WTC11 (cell line): ENCODE measurements at regions not wholly inside any gene's neighbourhood (a gene's known extent, or its start where the extent isn't known, plus 50 kb on each side); places are given as distances from the start of the nearest gene placed in this dataset.

Experiments
- ATAC-seq: fragments of 200-7000 bp; cut with Tn5 transposase; 2 replicates; pipeline ENCODE4 v1.10.0; 2021; ENCODE audit warnings: mild to moderate bottlenecking, moderate library complexity
- CTCF ChIA-PET: fragments of 300-600 bp; sonication (Branson Sonifier 250); formaldehyde crosslinking; loops from one replicate; lab custom pipeline; 2021; ENCODE audit warnings: antibody characterized with exemption; lab: Charles Lee
- POLR2A ChIA-PET: fragments of 350-600 bp; sonication (Branson Sonifier 250); formaldehyde crosslinking; loops from one replicate; lab custom pipeline; 2021; ENCODE audit warnings: antibody characterized with exemption; lab: Charles Lee
- DNase-seq: peaks from one replicate; pipeline ENCODE4 v3.0.0; 2021; ENCODE audit warnings: low spot score
- H3K27ac Mint-ChIP-seq: 2 replicates; pipeline ENCODE4 v1.8.0; 2021; ENCODE audit warnings: mixed read lengths
- H3K27me3 Mint-ChIP-seq: 2 replicates; pipeline ENCODE4 v1.8.0; 2021; ENCODE audit warnings: low read depth, mild to moderate bottlenecking, moderate library complexity, mixed read lengths
- H3K36me3 Mint-ChIP-seq: 2 replicates; pipeline ENCODE4 v1.8.0; 2021; ENCODE audit warnings: mixed read lengths
- H3K4me1 Mint-ChIP-seq: 2 replicates; pipeline ENCODE4 v1.8.0; 2022; ENCODE audit warnings: mixed read lengths
- H3K4me3 Mint-ChIP-seq: 2 replicates; pipeline ENCODE4 v1.8.0; 2021; ENCODE audit warnings: mild to moderate bottlenecking, moderate library complexity, mixed read lengths
- H3K9me3 Mint-ChIP-seq: 2 replicates; pipeline ENCODE4 v1.8.0; 2021; ENCODE audit warnings: mixed read lengths
- ESRRA ChIP-seq: sonication (generic); formaldehyde crosslinking; IDR thresholded peaks from 2 replicates; pipeline ENCODE4 v1.8.1; 2022; ENCODE audit warnings: mild to moderate bottlenecking, missing genetic modification reagents, borderline replicate concordance
- ETV6 ChIP-seq: sonication (generic); formaldehyde crosslinking; IDR thresholded peaks from 2 replicates; pipeline ENCODE4 v1.8.1; 2022; ENCODE audit warnings: mild to moderate bottlenecking, missing genetic modification reagents
- FOXP1 ChIP-seq: sonication (generic); formaldehyde crosslinking; IDR thresholded peaks from 2 replicates; pipeline ENCODE4 v1.8.0; 2022; ENCODE audit warnings: missing genetic modification reagents, mild to moderate bottlenecking, moderate library complexity, borderline replicate concordance
- JAZF1 ChIP-seq: fragments of 250-450 bp; sonication (Bioruptor Pico); IDR thresholded peaks from 2 replicates; pipeline ENCODE4 v1.9.0; 2021; ENCODE audit warnings: moderate library complexity, mild to moderate bottlenecking, inconsistent platforms
- MYBL2 ChIP-seq: sonication (generic); formaldehyde crosslinking; IDR thresholded peaks from 2 replicates; pipeline ENCODE4 v1.8.1; 2023; ENCODE audit warnings: mild to moderate bottlenecking, moderate library complexity, missing genetic modification reagents
- NFATC4 ChIP-seq: fragments of 250-450 bp; sonication (Bioruptor Pico); IDR thresholded peaks from 2 replicates; pipeline ENCODE4 v1.9.0; 2021; ENCODE audit warnings: mild to moderate bottlenecking
- NFE2L1 ChIP-seq: sonication (generic); formaldehyde crosslinking; IDR thresholded peaks from 2 replicates; pipeline ENCODE4 v1.8.1; 2023; ENCODE audit warnings: missing genetic modification reagents
- RORB ChIP-seq: fragments of 250-450 bp; sonication (Bioruptor Pico); IDR thresholded peaks from 2 replicates; pipeline ENCODE4 v1.9.0; 2021; ENCODE audit warnings: mild to moderate bottlenecking
- SMAD4 ChIP-seq: sonication (generic); formaldehyde crosslinking; IDR thresholded peaks from 2 replicates; pipeline ENCODE4 v1.8.0; 2022; ENCODE audit warnings: mild to moderate bottlenecking, missing genetic modification reagents
- SP1 ChIP-seq: sonication (generic); formaldehyde crosslinking; conservative IDR thresholded peaks from 2 replicates; pipeline ENCODE4 v1.8.1; 2022; ENCODE audit warnings: missing genetic modification reagents
- ZNF121 ChIP-seq: sonication (generic); formaldehyde crosslinking; IDR thresholded peaks from 2 replicates; pipeline ENCODE4 v1.8.0; 2023; ENCODE audit warnings: missing genetic modification reagents
- ZNF263 ChIP-seq: sonication (generic); formaldehyde crosslinking; IDR thresholded peaks from 2 replicates; pipeline ENCODE4 v1.8.1; 2022; ENCODE audit warnings: low read depth, mild to moderate bottlenecking, moderate library complexity, missing genetic modification reagents
- ZNF396 ChIP-seq: fragments of 250-450 bp; sonication (Bioruptor Pico); IDR thresholded peaks from 2 replicates; pipeline ENCODE4 v1.8.0; 2021; ENCODE audit warnings: mild to moderate bottlenecking, moderate library complexity, borderline replicate concordance
- TF ChIP-seq, protein P1 (sequence below): sonication (generic); formaldehyde crosslinking; IDR thresholded peaks from 2 replicates; pipeline ENCODE4 v1.8.1; 2022; ENCODE audit warnings: mild to moderate bottlenecking, moderate library complexity, missing genetic modification reagents
- TF ChIP-seq, protein P2 (sequence below): fragments of 250-450 bp; sonication (Bioruptor Pico); conservative IDR thresholded peaks from 2 replicates; pipeline ENCODE4 v1.9.0; 2021; ENCODE audit warnings: mild to moderate bottlenecking
- TF ChIP-seq, protein P3 (sequence below): sonication (generic); formaldehyde crosslinking; IDR thresholded peaks from 2 replicates; pipeline ENCODE4 v1.8.0; 2022; ENCODE audit warnings: mild to moderate bottlenecking, missing genetic modification reagents
- TF ChIP-seq, protein P4 (sequence below): sonication (generic); formaldehyde crosslinking; IDR thresholded peaks from 2 replicates; pipeline ENCODE4 v1.8.1; 2023; ENCODE audit warnings: mild to moderate bottlenecking, missing genetic modification reagents, borderline replicate concordance
- TF ChIP-seq, protein P5 (sequence below): sonication (generic); formaldehyde crosslinking; IDR thresholded peaks from 2 replicates; pipeline ENCODE4 v1.8.1; 2022; ENCODE audit warnings: missing genetic modification reagents, borderline replicate concordance
- TF ChIP-seq, protein P6 (sequence below): sonication (generic); formaldehyde crosslinking; conservative IDR thresholded peaks from 2 replicates; pipeline ENCODE4 v1.8.1; 2022; ENCODE audit warnings: mild to moderate bottlenecking, missing genetic modification reagents
- TF ChIP-seq, protein P7 (sequence below): sonication (generic); formaldehyde crosslinking; IDR thresholded peaks from 2 replicates; pipeline ENCODE4 v1.8.0; 2023; ENCODE audit warnings: missing genetic modification reagents
- TF ChIP-seq, protein P8 (sequence below): fragments of 250-450 bp; sonication (Bioruptor Pico); IDR thresholded peaks from 2 replicates; pipeline ENCODE4 v1.8.0; 2021; ENCODE audit warnings: mild to moderate bottlenecking

DNA sequence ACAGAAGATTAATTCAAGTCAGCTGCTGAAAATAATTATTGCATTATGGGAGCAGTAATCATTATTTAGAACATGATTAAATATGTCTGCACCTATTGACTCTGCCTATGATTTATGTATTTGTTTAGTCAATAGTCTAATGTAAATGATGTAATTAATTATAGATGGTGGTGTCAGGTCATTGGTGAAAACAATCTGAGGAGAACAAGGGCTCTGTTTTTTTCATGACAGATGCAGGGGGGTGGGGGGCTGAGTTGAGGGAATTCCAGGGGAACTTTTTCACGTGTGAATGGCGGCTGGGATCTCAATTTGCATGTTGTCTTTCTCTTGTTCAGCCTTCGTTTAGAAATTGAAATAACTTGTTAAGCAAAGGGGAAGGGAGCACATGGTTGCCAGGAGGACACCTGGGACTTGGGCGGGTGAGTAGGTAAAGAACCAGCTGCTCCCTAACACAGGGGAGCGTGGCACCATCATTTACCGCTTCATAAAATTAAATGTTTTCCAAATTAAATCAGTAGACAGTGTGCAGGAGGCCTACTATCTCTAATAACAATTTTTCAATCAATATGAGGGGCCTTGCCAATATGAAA, 65.4 kb downstream of the NKX6-1 start:
- no peak for ATAC-seq
- TF ChIP-seq ZNF263 (CRISPR knock-in tag) (no peak), ZNF396 (no peak), FOXP1 (CRISPR knock-in tag) (no peak), MYBL2 (CRISPR knock-in tag) (no peak), ETV6 (CRISPR knock-in tag) (no peak), JAZF1 (CRISPR knock-in tag) (no peak)
- TF ChIP-seq, protein P1, sequence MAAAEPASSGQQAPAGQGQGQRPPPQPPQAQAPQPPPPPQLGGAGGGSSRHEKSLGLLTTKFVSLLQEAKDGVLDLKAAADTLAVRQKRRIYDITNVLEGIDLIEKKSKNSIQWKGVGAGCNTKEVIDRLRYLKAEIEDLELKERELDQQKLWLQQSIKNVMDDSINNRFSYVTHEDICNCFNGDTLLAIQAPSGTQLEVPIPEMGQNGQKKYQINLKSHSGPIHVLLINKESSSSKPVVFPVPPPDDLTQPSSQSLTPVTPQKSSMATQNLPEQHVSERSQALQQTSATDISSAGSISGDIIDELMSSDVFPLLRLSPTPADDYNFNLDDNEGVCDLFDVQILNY: no peak
- TF ChIP-seq, protein P2, sequence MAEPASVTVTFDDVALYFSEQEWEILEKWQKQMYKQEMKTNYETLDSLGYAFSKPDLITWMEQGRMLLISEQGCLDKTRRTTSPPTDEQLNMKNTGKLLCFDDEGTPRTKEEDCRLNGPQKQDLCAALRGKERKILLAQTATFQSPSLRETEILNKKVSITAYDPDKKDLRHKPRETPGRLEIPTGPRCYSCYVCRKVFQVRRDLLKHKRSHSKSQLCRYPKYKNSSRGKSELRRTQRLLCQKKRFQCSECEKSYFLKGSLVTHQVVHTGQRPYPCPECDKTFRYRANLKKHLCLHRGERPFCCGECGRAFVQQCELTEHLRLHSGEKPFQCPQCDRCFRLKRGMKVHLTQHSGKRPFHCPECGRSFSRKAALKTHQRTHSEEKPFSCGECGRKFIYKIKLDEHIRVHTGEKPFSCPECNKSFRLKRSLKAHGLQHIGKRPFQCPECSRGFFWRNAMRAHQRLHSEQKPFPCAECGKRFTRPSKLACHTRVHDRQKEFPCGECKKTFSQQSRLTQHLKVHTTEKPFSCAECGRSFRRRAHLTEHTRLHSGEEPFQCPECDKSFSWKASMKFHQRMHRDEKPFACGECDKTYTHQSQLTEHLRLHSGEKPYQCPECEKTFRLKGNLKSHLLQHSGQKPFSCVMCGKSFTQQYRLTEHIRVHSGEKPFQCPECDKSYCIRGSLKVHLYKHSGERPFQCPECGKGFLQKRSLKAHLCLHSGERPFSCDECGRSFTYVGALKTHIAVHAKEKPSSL: no peak
- TF ChIP-seq, protein P3, sequence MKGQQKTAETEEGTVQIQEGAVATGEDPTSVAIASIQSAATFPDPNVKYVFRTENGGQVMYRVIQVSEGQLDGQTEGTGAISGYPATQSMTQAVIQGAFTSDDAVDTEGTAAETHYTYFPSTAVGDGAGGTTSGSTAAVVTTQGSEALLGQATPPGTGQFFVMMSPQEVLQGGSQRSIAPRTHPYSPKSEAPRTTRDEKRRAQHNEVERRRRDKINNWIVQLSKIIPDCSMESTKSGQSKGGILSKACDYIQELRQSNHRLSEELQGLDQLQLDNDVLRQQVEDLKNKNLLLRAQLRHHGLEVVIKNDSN (CRISPR knock-in tag): no peak
- H3K27me3 Mint-ChIP-seq: no peaks in the 10 kb centered on the region; the same call in 1 of the 2 replicates
- POLR2A ChIA-PET: no interaction called here
- peaks cover 12% of the 10 kb centered on the region for H3K4me1 Mint-ChIP-seq
- DNase-seq: no peak
- CTCF ChIA-PET: interaction anchor here (1.6 kb wide), 1 partner anchor 18 kb away, joined by 7 read pairs; no protein-coding TSS in a partner anchor
- no peaks in the 10 kb centered on the region for H3K36me3 Mint-ChIP-seq
- H3K4me3 Mint-ChIP-seq: no peak overlapping the region
- no peak overlapping the region for H3K27ac Mint-ChIP-seq
- H3K9me3 Mint-ChIP-seq: no peaks in the 10 kb centered on the region

DNA sequence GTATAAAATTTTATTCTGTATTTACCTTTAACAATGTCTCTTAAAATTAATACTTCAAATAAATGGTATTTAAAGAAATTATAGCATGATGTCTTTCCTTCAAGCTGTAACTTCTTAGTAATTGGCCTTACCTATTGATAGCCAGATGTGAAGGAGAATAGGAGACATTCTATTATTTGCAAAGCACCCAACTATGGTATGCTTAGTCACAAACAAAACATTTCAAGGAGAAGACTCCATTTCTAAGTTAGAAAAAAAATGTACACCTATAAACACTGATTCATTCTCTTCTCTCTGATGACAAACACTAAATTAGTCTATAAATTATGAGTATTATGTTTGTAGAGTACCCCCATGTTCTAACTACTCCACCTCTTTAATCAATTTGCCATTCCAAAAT, 66.4 kb downstream of the NKX6-1 start:
- H3K36me3 Mint-ChIP-seq: no peaks in the 10 kb centered on the region
- no peak overlapping the region for H3K4me3 Mint-ChIP-seq
- H3K27me3 Mint-ChIP-seq: no peaks in the 10 kb centered on the region
- ATAC-seq (no peak), DNase-seq (no peak)
- no peaks in the 10 kb centered on the region for H3K9me3 Mint-ChIP-seq
- ChIA-PET POLR2A (no interaction called here), CTCF (interaction anchor here (1.8 kb wide), 1 partner anchor 19 kb away, joined by 4 read pairs; no protein-coding TSS in a partner anchor)
- H3K4me1 Mint-ChIP-seq: peaks cover 12% of the 10 kb centered on the region
- H3K27ac Mint-ChIP-seq: no peak overlapping the region
- TF ChIP-seq RORB (CRISPR knock-in tag) (no peak), SMAD4 (CRISPR knock-in tag) (no peak), ZNF121 (CRISPR knock-in tag) (no peak), SP1 (CRISPR knock-in tag) (no peak), NFATC4 (CRISPR knock-in tag) (no peak), ZNF396 (no peak), NFE2L1 (CRISPR knock-in tag) (no peak), ESRRA (CRISPR knock-in tag) (no peak), ETV6 (CRISPR knock-in tag) (no peak)
- TF ChIP-seq, protein P4, sequence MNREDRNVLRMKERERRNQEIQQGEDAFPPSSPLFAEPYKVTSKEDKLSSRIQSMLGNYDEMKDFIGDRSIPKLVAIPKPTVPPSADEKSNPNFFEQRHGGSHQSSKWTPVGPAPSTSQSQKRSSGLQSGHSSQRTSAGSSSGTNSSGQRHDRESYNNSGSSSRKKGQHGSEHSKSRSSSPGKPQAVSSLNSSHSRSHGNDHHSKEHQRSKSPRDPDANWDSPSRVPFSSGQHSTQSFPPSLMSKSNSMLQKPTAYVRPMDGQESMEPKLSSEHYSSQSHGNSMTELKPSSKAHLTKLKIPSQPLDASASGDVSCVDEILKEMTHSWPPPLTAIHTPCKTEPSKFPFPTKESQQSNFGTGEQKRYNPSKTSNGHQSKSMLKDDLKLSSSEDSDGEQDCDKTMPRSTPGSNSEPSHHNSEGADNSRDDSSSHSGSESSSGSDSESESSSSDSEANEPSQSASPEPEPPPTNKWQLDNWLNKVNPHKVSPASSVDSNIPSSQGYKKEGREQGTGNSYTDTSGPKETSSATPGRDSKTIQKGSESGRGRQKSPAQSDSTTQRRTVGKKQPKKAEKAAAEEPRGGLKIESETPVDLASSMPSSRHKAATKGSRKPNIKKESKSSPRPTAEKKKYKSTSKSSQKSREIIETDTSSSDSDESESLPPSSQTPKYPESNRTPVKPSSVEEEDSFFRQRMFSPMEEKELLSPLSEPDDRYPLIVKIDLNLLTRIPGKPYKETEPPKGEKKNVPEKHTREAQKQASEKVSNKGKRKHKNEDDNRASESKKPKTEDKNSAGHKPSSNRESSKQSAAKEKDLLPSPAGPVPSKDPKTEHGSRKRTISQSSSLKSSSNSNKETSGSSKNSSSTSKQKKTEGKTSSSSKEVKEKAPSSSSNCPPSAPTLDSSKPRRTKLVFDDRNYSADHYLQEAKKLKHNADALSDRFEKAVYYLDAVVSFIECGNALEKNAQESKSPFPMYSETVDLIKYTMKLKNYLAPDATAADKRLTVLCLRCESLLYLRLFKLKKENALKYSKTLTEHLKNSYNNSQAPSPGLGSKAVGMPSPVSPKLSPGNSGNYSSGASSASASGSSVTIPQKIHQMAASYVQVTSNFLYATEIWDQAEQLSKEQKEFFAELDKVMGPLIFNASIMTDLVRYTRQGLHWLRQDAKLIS: no peak
- TF ChIP-seq, protein P5, sequence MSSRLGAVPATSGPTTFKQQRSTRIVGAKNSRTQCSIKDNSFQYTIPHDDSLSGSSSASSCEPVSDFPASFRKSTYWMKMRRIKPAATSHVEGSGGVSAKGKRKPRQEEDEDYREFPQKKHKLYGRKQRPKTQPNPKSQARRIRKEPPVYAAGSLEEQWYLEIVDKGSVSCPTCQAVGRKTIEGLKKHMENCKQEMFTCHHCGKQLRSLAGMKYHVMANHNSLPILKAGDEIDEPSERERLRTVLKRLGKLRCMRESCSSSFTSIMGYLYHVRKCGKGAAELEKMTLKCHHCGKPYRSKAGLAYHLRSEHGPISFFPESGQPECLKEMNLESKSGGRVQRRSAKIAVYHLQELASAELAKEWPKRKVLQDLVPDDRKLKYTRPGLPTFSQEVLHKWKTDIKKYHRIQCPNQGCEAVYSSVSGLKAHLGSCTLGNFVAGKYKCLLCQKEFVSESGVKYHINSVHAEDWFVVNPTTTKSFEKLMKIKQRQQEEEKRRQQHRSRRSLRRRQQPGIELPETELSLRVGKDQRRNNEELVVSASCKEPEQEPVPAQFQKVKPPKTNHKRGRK (CRISPR knock-in tag): no peak
- TF ChIP-seq, protein P6, sequence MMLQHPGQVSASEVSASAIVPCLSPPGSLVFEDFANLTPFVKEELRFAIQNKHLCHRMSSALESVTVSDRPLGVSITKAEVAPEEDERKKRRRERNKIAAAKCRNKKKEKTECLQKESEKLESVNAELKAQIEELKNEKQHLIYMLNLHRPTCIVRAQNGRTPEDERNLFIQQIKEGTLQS: no peak
- TF ChIP-seq, protein P7, sequence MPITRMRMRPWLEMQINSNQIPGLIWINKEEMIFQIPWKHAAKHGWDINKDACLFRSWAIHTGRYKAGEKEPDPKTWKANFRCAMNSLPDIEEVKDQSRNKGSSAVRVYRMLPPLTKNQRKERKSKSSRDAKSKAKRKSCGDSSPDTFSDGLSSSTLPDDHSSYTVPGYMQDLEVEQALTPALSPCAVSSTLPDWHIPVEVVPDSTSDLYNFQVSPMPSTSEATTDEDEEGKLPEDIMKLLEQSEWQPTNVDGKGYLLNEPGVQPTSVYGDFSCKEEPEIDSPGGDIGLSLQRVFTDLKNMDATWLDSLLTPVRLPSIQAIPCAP (CRISPR knock-in tag): no peak
- TF ChIP-seq, protein P8, sequence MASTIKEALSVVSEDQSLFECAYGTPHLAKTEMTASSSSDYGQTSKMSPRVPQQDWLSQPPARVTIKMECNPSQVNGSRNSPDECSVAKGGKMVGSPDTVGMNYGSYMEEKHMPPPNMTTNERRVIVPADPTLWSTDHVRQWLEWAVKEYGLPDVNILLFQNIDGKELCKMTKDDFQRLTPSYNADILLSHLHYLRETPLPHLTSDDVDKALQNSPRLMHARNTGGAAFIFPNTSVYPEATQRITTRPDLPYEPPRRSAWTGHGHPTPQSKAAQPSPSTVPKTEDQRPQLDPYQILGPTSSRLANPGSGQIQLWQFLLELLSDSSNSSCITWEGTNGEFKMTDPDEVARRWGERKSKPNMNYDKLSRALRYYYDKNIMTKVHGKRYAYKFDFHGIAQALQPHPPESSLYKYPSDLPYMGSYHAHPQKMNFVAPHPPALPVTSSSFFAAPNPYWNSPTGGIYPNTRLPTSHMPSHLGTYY (CRISPR knock-in tag): no peak
